ENCODE measurements at regions not wholly inside any gene's neighbourhood (a gene's known extent, or its start where the extent isn't known, plus 50 kb on each side); places are given as distances from the start of the nearest gene placed in this dataset.

GRCh38 chr4:26261405-26261804 is 59.4 kb upstream of the RBPJ start:
- Histone ChIP-seq H3K27ac (no peak overlapping the region), H3K27me3 (no peaks in the 10 kb centered on the region), H3K4me1 (replicated peaks in 1 of 2) (no peaks in the 10 kb centered on the region), H3K36me3 (replicated peaks in 1 of 2) (no peaks in the 10 kb centered on the region), H3K4me3 (no peak overlapping the region), H3K9me3 (replicated peaks in 1 of 3) (no peaks in the 10 kb centered on the region)
- DNase-seq, result no peak
- WGBS, 4 donors, result 56 to 68% (median 64%) methylated on average over 2 of the region's 2 CpGs
- TF ChIP-seq, protein P1, sequence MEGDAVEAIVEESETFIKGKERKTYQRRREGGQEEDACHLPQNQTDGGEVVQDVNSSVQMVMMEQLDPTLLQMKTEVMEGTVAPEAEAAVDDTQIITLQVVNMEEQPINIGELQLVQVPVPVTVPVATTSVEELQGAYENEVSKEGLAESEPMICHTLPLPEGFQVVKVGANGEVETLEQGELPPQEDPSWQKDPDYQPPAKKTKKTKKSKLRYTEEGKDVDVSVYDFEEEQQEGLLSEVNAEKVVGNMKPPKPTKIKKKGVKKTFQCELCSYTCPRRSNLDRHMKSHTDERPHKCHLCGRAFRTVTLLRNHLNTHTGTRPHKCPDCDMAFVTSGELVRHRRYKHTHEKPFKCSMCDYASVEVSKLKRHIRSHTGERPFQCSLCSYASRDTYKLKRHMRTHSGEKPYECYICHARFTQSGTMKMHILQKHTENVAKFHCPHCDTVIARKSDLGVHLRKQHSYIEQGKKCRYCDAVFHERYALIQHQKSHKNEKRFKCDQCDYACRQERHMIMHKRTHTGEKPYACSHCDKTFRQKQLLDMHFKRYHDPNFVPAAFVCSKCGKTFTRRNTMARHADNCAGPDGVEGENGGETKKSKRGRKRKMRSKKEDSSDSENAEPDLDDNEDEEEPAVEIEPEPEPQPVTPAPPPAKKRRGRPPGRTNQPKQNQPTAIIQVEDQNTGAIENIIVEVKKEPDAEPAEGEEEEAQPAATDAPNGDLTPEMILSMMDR (IDR thresholded peaks at IDR 0.05), result no peak
- TF ChIP-seq POLR2A (IDR thresholded peaks at IDR 0.05), result no peak
- intact Hi-C loops (cut with DNase I), result no loop called here

DNA sequence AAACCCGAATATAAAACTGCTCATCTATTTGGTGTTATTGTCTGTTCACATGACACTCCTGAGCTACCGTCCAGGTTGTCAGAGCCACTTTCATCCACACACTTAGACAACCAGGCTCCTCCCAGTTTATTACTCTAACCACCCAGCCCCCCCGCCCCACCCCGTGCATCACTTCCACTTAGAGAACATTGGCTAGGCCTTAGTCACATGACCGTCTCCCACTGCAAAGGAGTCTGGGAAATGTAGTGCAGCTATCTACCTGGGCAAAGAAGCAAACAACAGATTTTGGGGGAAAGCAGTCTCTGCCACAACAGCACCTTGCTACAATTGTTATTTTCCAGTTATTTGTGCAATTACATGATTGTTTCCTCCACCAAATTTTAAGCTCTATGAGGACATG is 57.6 kb upstream of the RBPJ start:
- H3K4me1 ChIP-seq (replicated peaks in 1 of 2), result no peaks in the 10 kb centered on the region
- no peaks in the 10 kb centered on the region for H3K36me3 ChIP-seq (replicated peaks in 1 of 2)
- no peak for TF ChIP-seq POLR2A (IDR thresholded peaks at IDR 0.05)
- TF ChIP-seq, protein P1 (IDR thresholded peaks at IDR 0.05), result no peak
- intact Hi-C loops (cut with DNase I), result no loop called here
- H3K27ac ChIP-seq, result no peak overlapping the region
- H3K4me3 ChIP-seq, result no peak overlapping the region
- WGBS, 4 donors, result 69 to 77% (median 72%) methylated on average over 5 of the region's 5 CpGs
- no peaks in the 10 kb centered on the region for H3K27me3 ChIP-seq
- no peaks in the 10 kb centered on the region for H3K9me3 ChIP-seq (replicated peaks in 1 of 3)
- DNase-seq, result no peak

DNA sequence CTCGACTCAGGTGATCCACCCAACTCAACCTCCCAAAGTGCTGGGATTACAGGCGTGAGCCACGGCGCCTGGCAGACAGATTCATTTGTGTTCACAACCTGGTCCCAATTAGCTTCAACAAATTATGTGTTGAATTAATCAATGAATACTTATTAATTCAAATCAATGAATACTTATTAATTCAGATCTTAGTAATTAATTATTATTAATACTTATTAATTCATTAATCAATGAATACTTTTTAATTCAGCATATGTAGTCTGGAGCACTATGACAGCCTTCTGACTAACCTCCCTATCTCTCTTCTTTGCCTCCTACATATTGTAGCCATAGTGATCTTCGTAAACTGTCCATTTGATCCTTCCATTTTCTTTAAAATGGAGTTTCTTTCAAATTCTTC is 56.7 kb upstream of the RBPJ start:
- DNase-seq, result no peak
- Histone ChIP-seq H3K4me1 (replicated peaks in 1 of 2) (no peaks in the 10 kb centered on the region), H3K4me3 (no peak overlapping the region), H3K36me3 (replicated peaks in 1 of 2) (no peaks in the 10 kb centered on the region), H3K27me3 (no peaks in the 10 kb centered on the region), H3K9me3 (replicated peaks in 1 of 3) (no peaks in the 10 kb centered on the region), H3K27ac (no peak overlapping the region)
- 93 to 98% (median 96%) methylated on average over 5 of the region's 5 CpGs for WGBS, 4 donors
- intact Hi-C loops (cut with DNase I), result no loop called here
- TF ChIP-seq, protein P1 (IDR thresholded peaks at IDR 0.05), result no peak
- TF ChIP-seq POLR2A (IDR thresholded peaks at IDR 0.05), result no peak

GRCh38 chr4:26267087-26267486 is 53.7 kb upstream of the RBPJ start:
- H3K4me1 ChIP-seq (replicated peaks in 1 of 2), result no peaks in the 10 kb centered on the region
- intact Hi-C loops (cut with DNase I), result no loop called here
- WGBS, 4 donors, result 71 to 80% (median 79%) methylated on average over 1 of the region's 1 CpG
- DNase-seq, result peak in 3 of 7 donors; percentile 10 to 58 (median 19)
- H3K27me3 ChIP-seq, result no peaks in the 10 kb centered on the region
- H3K36me3 ChIP-seq (replicated peaks in 1 of 2), result no peaks in the 10 kb centered on the region
- no peak overlapping the region for H3K4me3 ChIP-seq
- TF ChIP-seq POLR2A (IDR thresholded peaks at IDR 0.05), result no peak
- TF ChIP-seq, protein P1 (IDR thresholded peaks at IDR 0.05), result no peak
- H3K27ac ChIP-seq, result no peak overlapping the region
- H3K9me3 ChIP-seq (replicated peaks in 1 of 3), result no peaks in the 10 kb centered on the region
